Stimulated activated naive B cell treated with anti-CD40 and anti-IgM and Interleukin-4, amounts not matched to agents 10 μg/mL and 1 μg/mL and 100 μg/mL, for 72 hours (primary cell): ENCODE measurements at regions not wholly inside any gene's neighbourhood (a gene's known extent, or its start where the extent isn't known, plus 50 kb on each side); places are given as distances from the start of the nearest gene placed in this dataset.

ENCODE experiments used
- ATAC-seq, 2 donors: fragments of 150-1000 bp; cut with Tn5 transposase; replicated peaks; 2 replicates each; pipeline ENCODE4 v1.10.0; 2021; ENCODE audit warnings: moderate library complexity in 1 of 2
- DNase-seq: peaks from one replicate; pipeline ENCODE4 v3.0.0; 2021
- H3K27ac Mint-ChIP-seq: one replicate; pipeline ENCODE4 v1.8.0; 2022; ENCODE audit warnings: mild to moderate bottlenecking, mixed read lengths
- H3K27me3 Mint-ChIP-seq, 2 donors: one replicate each; pipeline ENCODE4 v1.8.0; 2022; ENCODE audit warnings: mixed read lengths in 2 of 2
- H3K36me3 Mint-ChIP-seq, 2 donors: one replicate each; pipeline ENCODE4 v1.8.0; 2022; ENCODE audit warnings: mixed read lengths in 2 of 2, mild to moderate bottlenecking in 1 of 2
- H3K4me1 Mint-ChIP-seq, 2 donors: one replicate each; pipeline ENCODE4 v1.8.0; 2022; ENCODE audit warnings: mixed read lengths in 2 of 2, mild to moderate bottlenecking in 1 of 2
- H3K4me3 Mint-ChIP-seq, 2 donors: one replicate each; pipeline ENCODE4 v1.8.0; 2022; ENCODE audit warnings: mild to moderate bottlenecking in 2 of 2, mixed read lengths in 2 of 2, moderate library complexity in 1 of 2
- H3K9me3 Mint-ChIP-seq, 2 donors: one replicate each; pipeline ENCODE4 v1.8.0; 2022; ENCODE audit warnings: mixed read lengths in 2 of 2, mild to moderate bottlenecking in 1 of 2

GRCh38 chr5:152869971-152870370 is 464.9 kb upstream of the NMUR2 start:
- Mint-ChIP-seq H3K27ac (no peak overlapping the region), H3K4me1 (no peaks in the 10 kb centered on the region), H3K36me3 (no peaks in the 10 kb centered on the region), H3K4me3 (no peak overlapping the region), H3K9me3 (peaks cover 0 to 2% of the 10 kb centered on the region in 2 donors), H3K27me3 (no peaks in the 10 kb centered on the region)
- no peak for ATAC-seq
- no peak for DNase-seq

- ATAC-seq (no peak), DNase-seq (no peak)
- no peaks in the 10 kb centered on the region for H3K36me3 Mint-ChIP-seq
- H3K27me3 Mint-ChIP-seq = no peaks in the 10 kb centered on the region
- no peak overlapping the region for H3K27ac Mint-ChIP-seq
- H3K4me1 Mint-ChIP-seq = no peaks in the 10 kb centered on the region
- no peak overlapping the region for H3K4me3 Mint-ChIP-seq
- H3K9me3 Mint-ChIP-seq = peaks cover 0 to 8% of the 10 kb centered on the region in 2 donors
These were observed 477.5 kb upstream of the NMUR2 start for GRCh38 chr5:152882621-152883020.

- Mint-ChIP-seq H3K4me1 (no peaks in the 10 kb centered on the region), H3K27me3 (no peaks in the 10 kb centered on the region), H3K27ac (no peak overlapping the region), H3K4me3 (no peak overlapping the region), H3K9me3 (peaks cover 0 to 8% of the 10 kb centered on the region in 2 donors), H3K36me3 (no peaks in the 10 kb centered on the region)
- ATAC-seq (no peak), DNase-seq (no peak)
These were observed 478.1 kb upstream of the NMUR2 start for GRCh38 chr5:152883066-152883775.

- H3K9me3 Mint-ChIP-seq = peaks cover 0 to 8% of the 10 kb centered on the region in 2 donors
- DNase-seq (no peak), ATAC-seq (no peak)
- H3K27me3 Mint-ChIP-seq = no peaks in the 10 kb centered on the region
- H3K27ac Mint-ChIP-seq = no peak overlapping the region
- H3K4me3 Mint-ChIP-seq = no peak overlapping the region
- H3K36me3 Mint-ChIP-seq = no peaks in the 10 kb centered on the region
- no peaks in the 10 kb centered on the region for H3K4me1 Mint-ChIP-seq
These were observed 478.9 kb upstream of the NMUR2 start for GRCh38 chr5:152884006-152884405.

- DNase-seq (no peak), ATAC-seq (no peak)
- H3K4me3 Mint-ChIP-seq = no peak overlapping the region
- no peaks in the 10 kb centered on the region for H3K9me3 Mint-ChIP-seq
- no peaks in the 10 kb centered on the region for H3K36me3 Mint-ChIP-seq
- no peaks in the 10 kb centered on the region for H3K27me3 Mint-ChIP-seq
- H3K27ac Mint-ChIP-seq = no peak overlapping the region
- no peaks in the 10 kb centered on the region for H3K4me1 Mint-ChIP-seq
These were observed 495.3 kb upstream of the NMUR2 start for GRCh38 chr5:152900332-152900731.

GRCh38 chr5:152901754-152902153 is 496.7 kb upstream of the NMUR2 start:
- ATAC-seq = no peak
- no peaks in the 10 kb centered on the region for H3K36me3 Mint-ChIP-seq
- no peak for DNase-seq
- no peak overlapping the region for H3K4me3 Mint-ChIP-seq
- H3K27ac Mint-ChIP-seq = no peak overlapping the region
- H3K4me1 Mint-ChIP-seq = no peaks in the 10 kb centered on the region
- no peaks in the 10 kb centered on the region for H3K27me3 Mint-ChIP-seq
- H3K9me3 Mint-ChIP-seq = no peaks in the 10 kb centered on the region

- ATAC-seq = no peak
- H3K4me3 Mint-ChIP-seq = no peak overlapping the region
- no peaks in the 10 kb centered on the region for H3K36me3 Mint-ChIP-seq
- no peaks in the 10 kb centered on the region for H3K4me1 Mint-ChIP-seq
- H3K9me3 Mint-ChIP-seq = peaks cover 0 to 5% of the 10 kb centered on the region in 2 donors
- no peak for DNase-seq
- no peak overlapping the region for H3K27ac Mint-ChIP-seq
- H3K27me3 Mint-ChIP-seq = no peaks in the 10 kb centered on the region
These were observed 500.2 kb upstream of the NMUR2 start for GRCh38 chr5:152905286-152905685.

- H3K27ac Mint-ChIP-seq = no peak overlapping the region
- no peak overlapping the region for H3K4me3 Mint-ChIP-seq
- no peak for DNase-seq
- no peaks in the 10 kb centered on the region for H3K36me3 Mint-ChIP-seq
- ATAC-seq = no peak
- H3K4me1 Mint-ChIP-seq = no peaks in the 10 kb centered on the region
- peaks cover 0 to 8% of the 10 kb centered on the region in 2 donors for H3K9me3 Mint-ChIP-seq
- no peaks in the 10 kb centered on the region for H3K27me3 Mint-ChIP-seq
These were observed 502.6 kb upstream of the NMUR2 start for GRCh38 chr5:152907488-152908245.

GRCh38 chr5:152912924-152913323 is 507.8 kb upstream of the NMUR2 start:
- ATAC-seq = no peak
- no peaks in the 10 kb centered on the region for H3K4me1 Mint-ChIP-seq
- no peaks in the 10 kb centered on the region for H3K27me3 Mint-ChIP-seq
- H3K4me3 Mint-ChIP-seq = no peak overlapping the region
- no peak overlapping the region for H3K27ac Mint-ChIP-seq
- no peaks in the 10 kb centered on the region for H3K36me3 Mint-ChIP-seq
- peaks cover 6 to 12% of the 10 kb centered on the region in 2 donors for H3K9me3 Mint-ChIP-seq
- no peak for DNase-seq

- Mint-ChIP-seq H3K27me3 (no peaks in the 10 kb centered on the region), H3K4me1 (no peaks in the 10 kb centered on the region), H3K27ac (no peak overlapping the region), H3K36me3 (no peaks in the 10 kb centered on the region), H3K4me3 (no peak overlapping the region), H3K9me3 (peaks cover under 1 to 7% of the 10 kb centered on the region in 2 donors)
- DNase-seq (no peak), ATAC-seq (no peak)
These were observed 527.5 kb upstream of the NMUR2 start for GRCh38 chr5:152932621-152933020.

- no peak overlapping the region for H3K27ac Mint-ChIP-seq
- H3K9me3 Mint-ChIP-seq = peaks cover 4 to 10% of the 10 kb centered on the region in 2 donors
- no peaks in the 10 kb centered on the region for H3K4me1 Mint-ChIP-seq
- no peak overlapping the region for H3K4me3 Mint-ChIP-seq
- H3K27me3 Mint-ChIP-seq = no peaks in the 10 kb centered on the region
- DNase-seq = no peak
- ATAC-seq = no peak
- H3K36me3 Mint-ChIP-seq = no peaks in the 10 kb centered on the region
These were observed 528.0 kb upstream of the NMUR2 start for GRCh38 chr5:152933056-152933455.

- Mint-ChIP-seq H3K27me3 (no peaks in the 10 kb centered on the region), H3K9me3 (peaks cover 10 to 13% of the 10 kb centered on the region in 2 donors), H3K4me1 (no peaks in the 10 kb centered on the region), H3K27ac (no peak overlapping the region), H3K4me3 (no peak overlapping the region), H3K36me3 (no peaks in the 10 kb centered on the region)
- ATAC-seq (no peak), DNase-seq (no peak)
These were observed 533.6 kb upstream of the NMUR2 start for GRCh38 chr5:152938630-152939029.

- ATAC-seq = no peak
- Mint-ChIP-seq H3K4me1 (no peaks in the 10 kb centered on the region), H3K27me3 (no peaks in the 10 kb centered on the region)
These were observed 537.7 kb upstream of the NMUR2 start for GRCh38 chr5:152942633-152943336.

GRCh38 chr5:152953788-152954483 is 536.5 kb upstream of the GRIA1 start:
- Mint-ChIP-seq H3K4me1 (no peaks in the 10 kb centered on the region), H3K9me3 (peaks cover 0 to 3% of the 10 kb centered on the region in 2 donors), H3K27me3 (no peaks in the 10 kb centered on the region), H3K4me3 (no peak overlapping the region), H3K27ac (no peak overlapping the region), H3K36me3 (no peaks in the 10 kb centered on the region)
- no peak for ATAC-seq
- no peak for DNase-seq

More at GRCh38 chr5:152942633-152943336, 537.7 kb upstream of the NMUR2 start:
- Mint-ChIP-seq H3K36me3 (no peaks in the 10 kb centered on the region), H3K4me3 (no peak overlapping the region), H3K27ac (no peak overlapping the region), H3K9me3 (peaks cover 7 to 11% of the 10 kb centered on the region in 2 donors)
- DNase-seq = no peak
